CD4-positive, alpha-beta memory T cell (primary cell): ENCODE measurements at regions not wholly inside any gene's neighbourhood (a gene's known extent, or its start where the extent isn't known, plus 50 kb on each side); places are given as distances from the start of the nearest gene placed in this dataset.

Experiments used
- CTCF ChIA-PET: fragments of 350-600 bp; sonication (Branson Sonifier 250); formaldehyde crosslinking; loops from one replicate; lab custom pipeline; 2021; ENCODE audit warnings: inconsistent platforms; ENCODE audit not compliant: partially characterized antibody; lab: Charles Lee
- POLR2A ChIA-PET: fragments of 350-600 bp; sonication (Branson Sonifier 250); formaldehyde crosslinking; loops from one replicate; lab custom pipeline; 2021; ENCODE audit not compliant: partially characterized antibody; lab: Charles Lee
- DNase-seq, 5 donors: peaks; one replicate each; pipeline versions ENCODE4 v3.0.0 to v3.0.0-alpha.2; 2020 to 2022; ENCODE audit warnings: mixed read lengths in 1 of 5
- H3K27ac ChIP-seq: one replicate; pipeline ENCODE4 v1.7.0; 2013; ENCODE audit warnings: low read depth, low read length
- H3K27me3 ChIP-seq: 2 replicates; pipeline ENCODE4 v1.7.0; 2013; ENCODE audit warnings: mild to moderate bottlenecking, low read length, moderate library complexity; ENCODE audit not compliant: insufficient read depth
- H3K36me3 ChIP-seq: 2 replicates; pipeline ENCODE4 v1.7.0; 2013; ENCODE audit warnings: mild to moderate bottlenecking, low read length, moderate library complexity; ENCODE audit not compliant: insufficient read depth
- H3K4me1 ChIP-seq: 2 replicates; pipeline ENCODE4 v1.7.0; 2013; ENCODE audit warnings: mild to moderate bottlenecking, low read length, moderate library complexity; ENCODE audit not compliant: insufficient read depth
- H3K4me3 ChIP-seq, 2 donors: one replicate each; pipeline ENCODE4 v1.7.0; 2013; ENCODE audit warnings: low read length in 2 of 2, mild to moderate bottlenecking in 1 of 2
- H3K9me3 ChIP-seq, 2 donors: one replicate each; pipeline ENCODE4 v1.7.0; 2013; ENCODE audit warnings: low read length in 2 of 2, control low read depth in 1 of 2; ENCODE audit not compliant: control insufficient read depth in 1 of 2
- H3K27ac Mint-ChIP-seq, 7 donors: one replicate each; pipeline ENCODE4 v1.8.0; 2020 to 2021; ENCODE audit warnings: mixed read lengths in 7 of 7, mild to moderate bottlenecking in 6 of 7, inconsistent platforms in 3 of 7, moderate library complexity in 3 of 7
- H3K27me3 Mint-ChIP-seq, 2 donors: one replicate each; pipeline ENCODE4 v1.8.0; 2020 to 2021; ENCODE audit warnings: mixed read lengths in 2 of 2
- H3K36me3 Mint-ChIP-seq, 2 donors: one replicate each; pipeline ENCODE4 v1.8.0; 2020 to 2021; ENCODE audit warnings: mixed read lengths in 2 of 2, inconsistent platforms in 1 of 2, mild to moderate bottlenecking in 1 of 2
- H3K4me1 Mint-ChIP-seq, 4 donors: one replicate each; pipeline ENCODE4 v1.8.0; 2020 to 2021; ENCODE audit warnings: mixed read lengths in 4 of 4, mild to moderate bottlenecking in 1 of 4
- H3K4me3 Mint-ChIP-seq, 8 donors: one replicate each; pipeline ENCODE4 v1.8.0; 2020 to 2021; ENCODE audit warnings: mixed read lengths in 8 of 8, mild to moderate bottlenecking in 7 of 8, moderate library complexity in 6 of 8, inconsistent platforms in 3 of 8
- H3K9me3 Mint-ChIP-seq, 8 donors: one replicate each; pipeline ENCODE4 v1.8.0; 2020 to 2021; ENCODE audit warnings: mixed read lengths in 8 of 8, mild to moderate bottlenecking in 5 of 8, inconsistent platforms in 3 of 8, moderate library complexity in 1 of 8
- intact Hi-C: fragments of 100-400 bp; cut with micrococcal nuclease; formaldehyde crosslinking; loops from one replicate; pipeline ENCODE4 v1.15.1; 2023

DNA sequence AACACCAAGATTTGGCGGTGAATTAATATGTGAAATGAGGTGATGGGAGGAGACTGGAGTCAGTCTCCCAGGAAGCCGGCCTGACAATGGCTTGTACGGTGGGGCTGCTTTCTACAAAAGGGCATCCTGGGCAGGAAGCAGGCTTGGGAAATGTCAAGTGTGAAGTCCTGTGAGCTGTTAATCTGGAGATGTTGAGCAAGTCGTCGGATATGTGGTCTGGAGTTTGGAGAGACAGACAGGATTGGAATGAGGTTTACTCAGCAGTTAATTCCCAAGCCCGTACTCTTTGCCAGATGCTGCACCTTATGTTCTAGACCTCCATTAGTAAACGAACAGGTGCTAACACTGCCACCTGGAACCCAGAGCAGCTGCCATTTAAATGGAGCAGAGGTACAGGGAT is 107.7 kb upstream of the FOXC1 start:
- ChIA-PET CTCF (interaction anchor here (1.0 kb wide), 1 partner anchor 22 kb away, joined by 3 read pairs; no protein-coding TSS in a partner anchor), POLR2A (no interaction called here)
- Mint-ChIP-seq H3K27me3 (peaks cover 8 to 16% of the 10 kb centered on the region in 2 donors), H3K36me3 (no peaks in the 10 kb centered on the region), H3K9me3 (peaks cover 0 to 2% (median 0%) of the 10 kb centered on the region in 8 donors), H3K27ac (no peak overlapping the region), H3K4me3 (no peak overlapping the region), H3K4me1 (no peaks in the 10 kb centered on the region)
- Histone ChIP-seq H3K9me3 (no peaks in the 10 kb centered on the region), H3K27me3 (no peaks in the 10 kb centered on the region), H3K36me3 (no peaks in the 10 kb centered on the region), H3K4me3 (no peak overlapping the region), H3K27ac (no peak overlapping the region), H3K4me1 (no peaks in the 10 kb centered on the region)
- DNase-seq: no peak
- intact Hi-C loops: no loop called here

DNA sequence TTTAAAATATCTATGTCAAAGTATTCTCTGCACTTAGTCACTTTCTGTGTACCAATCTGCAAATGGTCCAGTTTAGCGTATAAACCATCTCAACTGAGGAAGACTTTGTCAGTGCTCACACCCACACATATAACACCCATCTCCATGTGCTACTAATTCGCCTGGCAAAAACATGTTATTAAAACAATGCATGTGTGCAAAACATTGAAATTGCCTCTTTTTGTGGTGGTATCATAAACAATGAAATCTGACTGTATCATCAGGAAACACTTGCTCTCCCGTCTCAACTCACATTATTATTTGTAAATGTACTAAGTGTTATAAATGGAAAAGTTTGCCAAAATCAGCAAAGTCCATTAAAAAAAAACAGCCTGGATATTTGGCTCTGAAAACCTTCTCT is 105.9 kb upstream of the FOXC1 start:
- Mint-ChIP-seq H3K27me3 (peaks cover 10 to 16% of the 10 kb centered on the region in 2 donors), H3K4me3 (no peak overlapping the region), H3K27ac (no peak overlapping the region), H3K4me1 (no peaks in the 10 kb centered on the region), H3K9me3 (no peaks in the 10 kb centered on the region), H3K36me3 (no peaks in the 10 kb centered on the region)
- CTCF ChIA-PET: no interaction called here
- Histone ChIP-seq H3K9me3 (no peaks in the 10 kb centered on the region), H3K4me3 (no peak overlapping the region), H3K27ac (no peak overlapping the region), H3K27me3 (no peaks in the 10 kb centered on the region), H3K36me3 (no peaks in the 10 kb centered on the region), H3K4me1 (no peaks in the 10 kb centered on the region)
- POLR2A ChIA-PET: no interaction called here
- intact Hi-C loops: no loop called here
- no peak for DNase-seq

DNA sequence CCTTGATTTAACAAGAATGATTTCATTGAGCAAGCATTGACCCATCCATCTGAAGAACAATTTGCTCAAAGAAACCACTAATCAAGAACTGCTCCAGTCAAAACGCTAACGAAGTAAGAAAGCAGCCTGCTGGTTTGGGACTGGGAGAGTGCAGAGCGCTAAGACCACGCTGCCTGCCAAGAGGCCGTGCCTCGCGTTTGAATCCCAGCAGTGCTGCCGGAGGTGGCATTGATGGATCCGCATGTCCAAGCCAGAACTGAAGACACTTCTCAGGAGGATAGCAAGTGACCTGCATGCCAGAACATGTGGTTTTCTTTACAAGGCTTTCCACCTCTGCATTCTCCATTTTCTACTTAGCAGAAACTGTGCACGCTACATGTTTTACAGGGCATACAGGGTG is 105.2 kb upstream of the FOXC1 start:
- no peak for DNase-seq
- H3K4me1 ChIP-seq: no peaks in the 10 kb centered on the region
- peaks cover 15 to 16% of the 10 kb centered on the region in 2 donors for H3K27me3 Mint-ChIP-seq
- H3K27ac Mint-ChIP-seq: no peak overlapping the region
- intact Hi-C loops: no loop called here
- H3K36me3 Mint-ChIP-seq: no peaks in the 10 kb centered on the region
- no peaks in the 10 kb centered on the region for H3K27me3 ChIP-seq
- no peak overlapping the region for H3K4me3 Mint-ChIP-seq
- ChIA-PET POLR2A (no interaction called here), CTCF (no interaction called here)
- no peak overlapping the region for H3K27ac ChIP-seq
- peaks cover 0 to 6% (median 4%) of the 10 kb centered on the region in 8 donors for H3K9me3 Mint-ChIP-seq
- H3K9me3 ChIP-seq: no peaks in the 10 kb centered on the region
- H3K36me3 ChIP-seq: no peaks in the 10 kb centered on the region
- H3K4me1 Mint-ChIP-seq: no peaks in the 10 kb centered on the region
- H3K4me3 ChIP-seq: no peak overlapping the region

DNA sequence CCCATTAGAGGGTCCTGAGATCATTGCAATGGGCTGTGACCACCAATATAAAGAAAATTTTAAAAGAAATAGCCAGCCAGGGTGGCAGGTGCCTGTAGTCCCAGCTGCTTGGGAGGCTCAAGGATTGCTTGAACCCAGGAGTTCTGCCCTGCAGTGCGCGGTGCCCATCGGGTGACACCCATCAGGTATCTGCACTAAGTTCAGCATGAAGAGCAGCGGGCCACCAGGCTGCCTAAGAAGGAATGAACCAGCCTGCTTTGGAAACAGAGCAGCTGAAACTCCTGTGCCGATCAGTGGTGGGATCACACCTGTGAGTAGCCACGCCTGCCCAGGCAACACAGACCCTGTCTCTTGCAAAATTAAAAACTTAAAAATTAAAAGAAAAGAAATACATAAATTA is 102.5 kb upstream of the FOXC1 start:
- Mint-ChIP-seq H3K27me3 (peaks cover 7 to 11% of the 10 kb centered on the region in 2 donors), H3K9me3 (peaks cover 0 to 14% (median 5%) of the 10 kb centered on the region in 8 donors), H3K27ac (no peak overlapping the region), H3K4me3 (no peak overlapping the region), H3K36me3 (no peaks in the 10 kb centered on the region), H3K4me1 (no peaks in the 10 kb centered on the region)
- Histone ChIP-seq H3K4me1 (no peaks in the 10 kb centered on the region), H3K27ac (no peak overlapping the region), H3K36me3 (no peaks in the 10 kb centered on the region), H3K27me3 (no peaks in the 10 kb centered on the region), H3K4me3 (no peak overlapping the region), H3K9me3 (no peaks in the 10 kb centered on the region)
- intact Hi-C loops: no loop called here
- DNase-seq: no peak
- POLR2A ChIA-PET: no interaction called here
- CTCF ChIA-PET: no interaction called here

DNA sequence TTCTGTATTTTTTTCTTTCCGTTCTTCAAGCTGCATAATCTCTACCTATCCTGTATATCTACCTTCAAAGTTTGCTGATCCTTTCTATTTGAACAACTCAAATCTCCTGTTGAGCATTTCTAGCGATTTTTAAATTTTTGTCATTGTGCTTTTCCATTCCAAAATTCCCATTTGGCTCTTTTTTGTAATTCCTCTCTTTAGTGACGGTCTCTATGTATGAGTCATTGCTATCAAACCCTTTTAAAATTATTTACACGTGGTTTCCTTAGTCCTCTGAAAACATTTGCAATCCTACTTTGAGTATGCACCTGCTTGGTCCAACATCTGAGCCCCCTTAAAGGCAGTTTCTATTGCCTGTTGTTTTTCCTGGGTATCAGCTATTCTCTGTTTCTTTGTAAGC is 100.5 kb upstream of the FOXC1 start:
- H3K27ac ChIP-seq: no peak overlapping the region
- intact Hi-C loops: no loop called here
- H3K9me3 ChIP-seq: no peaks in the 10 kb centered on the region
- no peaks in the 10 kb centered on the region for H3K36me3 ChIP-seq
- H3K27ac Mint-ChIP-seq: no peak overlapping the region
- POLR2A ChIA-PET: interaction anchor here (0.5 kb wide), 1 partner anchor 38 kb away, joined by 3 read pairs; no protein-coding TSS in a partner anchor
- H3K4me3 ChIP-seq: no peak overlapping the region
- DNase-seq: no peak
- H3K9me3 Mint-ChIP-seq: peaks cover 0 to 14% (median 5%) of the 10 kb centered on the region in 8 donors
- no peak overlapping the region for H3K4me3 Mint-ChIP-seq
- H3K4me1 ChIP-seq: no peaks in the 10 kb centered on the region
- no peaks in the 10 kb centered on the region for H3K27me3 ChIP-seq
- H3K36me3 Mint-ChIP-seq: no peaks in the 10 kb centered on the region
- CTCF ChIA-PET: interaction anchor here (1.0 to 1.4 kb wide), 2 partner anchors 11 to 14 kb away, joined by 3 read pairs; no protein-coding TSS in a partner anchor
- no peaks in the 10 kb centered on the region for H3K4me1 Mint-ChIP-seq
- peaks cover 5 to 14% of the 10 kb centered on the region in 2 donors for H3K27me3 Mint-ChIP-seq

DNA sequence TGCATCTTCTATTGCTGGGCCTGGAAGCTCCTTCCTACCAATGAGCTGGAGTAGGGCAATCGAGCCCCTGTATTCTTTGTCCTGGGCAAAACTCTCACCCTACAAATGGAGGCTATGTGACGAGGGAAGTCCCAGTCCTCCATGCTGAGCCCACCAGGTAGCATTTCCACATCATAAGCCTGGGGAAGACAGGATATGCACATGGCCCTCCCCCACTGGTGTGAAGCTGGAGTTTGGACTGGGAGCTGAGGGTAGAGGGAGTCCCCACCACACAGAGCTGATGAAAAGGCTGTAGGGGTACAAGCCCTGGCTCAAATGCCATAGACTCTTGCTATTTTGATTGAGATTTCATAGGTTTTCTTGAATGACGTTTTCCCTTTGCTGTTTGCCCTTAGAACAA is 99.5 kb upstream of the FOXC1 start:
- Mint-ChIP-seq H3K4me1 (no peaks in the 10 kb centered on the region), H3K4me3 (no peak overlapping the region), H3K27ac (no peak overlapping the region), H3K9me3 (peaks cover 0 to 14% (median 5%) of the 10 kb centered on the region in 8 donors), H3K36me3 (no peaks in the 10 kb centered on the region), H3K27me3 (peaks cover 5 to 14% of the 10 kb centered on the region in 2 donors)
- H3K4me1 ChIP-seq: no peaks in the 10 kb centered on the region
- no peaks in the 10 kb centered on the region for H3K36me3 ChIP-seq
- H3K9me3 ChIP-seq: no peaks in the 10 kb centered on the region
- intact Hi-C loops: no loop called here
- H3K4me3 ChIP-seq: no peak overlapping the region
- no peaks in the 10 kb centered on the region for H3K27me3 ChIP-seq
- DNase-seq: no peak
- CTCF ChIA-PET: interaction anchor here (1.0 kb wide), 1 partner anchor 13 kb away, joined by 3 read pairs; no protein-coding TSS in a partner anchor
- H3K27ac ChIP-seq: no peak overlapping the region
- POLR2A ChIA-PET: no interaction called here

DNA sequence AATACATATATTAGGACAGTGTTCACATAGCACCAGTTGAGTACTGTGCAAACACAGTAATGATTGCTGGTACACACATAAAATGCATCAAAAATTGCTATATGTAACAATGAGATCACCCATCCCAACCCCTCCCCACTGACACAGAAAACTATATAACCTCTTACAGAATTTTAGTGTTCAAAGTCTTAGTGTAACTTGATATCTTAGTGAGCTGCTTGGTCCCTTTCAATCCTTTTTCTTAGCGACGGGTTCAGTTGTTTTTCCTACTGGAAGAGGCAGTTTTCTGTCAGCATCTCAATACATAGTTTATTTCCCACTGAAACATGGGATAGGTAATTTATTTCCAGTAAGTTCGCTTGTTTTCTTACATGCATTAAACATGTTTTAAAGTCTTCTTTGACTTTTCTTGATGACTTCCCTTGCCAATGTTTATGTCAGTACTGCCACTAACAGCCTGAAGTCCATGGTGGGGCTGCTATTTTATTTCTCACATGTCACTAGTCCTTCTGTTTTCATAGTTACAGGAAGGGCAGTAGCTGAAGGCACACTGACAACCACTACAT is 96.4 kb upstream of the FOXC1 start:
- Histone ChIP-seq H3K36me3 (no peaks in the 10 kb centered on the region), H3K27me3 (no peaks in the 10 kb centered on the region), H3K9me3 (no peaks in the 10 kb centered on the region), H3K4me1 (no peaks in the 10 kb centered on the region), H3K27ac (no peak overlapping the region), H3K4me3 (no peak overlapping the region)
- H3K4me1 Mint-ChIP-seq: no peaks in the 10 kb centered on the region
- intact Hi-C loops: no loop called here
- DNase-seq: no peak
- ChIA-PET CTCF (interaction anchor here (2.2 to 20.1 kb wide), 2 partner anchors 11 to 40 kb away, joined by 9 to 688 read pairs; no protein-coding TSS in a partner anchor), POLR2A (no interaction called here)
- no peak overlapping the region for H3K27ac Mint-ChIP-seq
- H3K4me3 Mint-ChIP-seq: no peak overlapping the region
- peaks cover 5 to 16% of the 10 kb centered on the region in 2 donors for H3K27me3 Mint-ChIP-seq
- peaks cover 0 to 14% (median 5%) of the 10 kb centered on the region in 8 donors for H3K9me3 Mint-ChIP-seq
- no peaks in the 10 kb centered on the region for H3K36me3 Mint-ChIP-seq
